ENCODE measurements at regions not wholly inside any gene's neighbourhood (a gene's known extent, or its start where the extent isn't known, plus 50 kb on each side); places are given as distances from the start of the nearest gene placed in this dataset.

- intact Hi-C loops (cut with micrococcal nuclease; ENCODE audit: unreplicated experiment): no loop called here
- H3K36me3 ChIP-seq (ENCODE audit: control insufficient read depth, insufficient read depth, low read length): no peaks in the 10 kb centered on the region
- no peak overlapping the region for H3K4me3 ChIP-seq (ENCODE audit: low read depth in 2 of 2, low read length in 2 of 2)
- peaks cover 26% of the 10 kb centered on the region for H3K27me3 ChIP-seq (ENCODE audit: control insufficient read depth, insufficient read depth, low read length)
- no peaks in the 10 kb centered on the region for H3K4me1 ChIP-seq (ENCODE audit: control insufficient read depth, insufficient read depth, low read length)
- in situ Hi-C loops (cut with HindIII; ENCODE audit: low pct_unique_long_range_greater_than_20kb, low sequenced_read_pairs): no loop called here
- peaks cover 6% of the 10 kb centered on the region; the same call in 1 of the 2 replicates for H3K9me3 ChIP-seq (ENCODE audit: control insufficient read depth, insufficient read depth, low read depth, low read length)
- TF ChIP-seq POLR2AphosphoS5 (IDR thresholded peaks at IDR 0.05; ENCODE audit: low read depth, low read length) (no peak), CTCF (IDR thresholded peaks at IDR 0.05) (no peak), REST (IDR thresholded peaks at IDR 0.05; ENCODE audit: insufficient read depth in 1 of 2, low read depth in 2 of 2, low read length in 1 of 2) (no peak), TCF7L2 (IDR thresholded peaks at IDR 0.05; ENCODE audit: low read depth, low read length) (no peak), SIN3A (IDR thresholded peaks at IDR 0.05; ENCODE audit: borderline replicate concordance, insufficient read depth, low read depth, low read length) (no peak)
- ATAC-seq (no peak), DNase-seq (ENCODE audit: low read depth, low spot score) (no peak)
- ChIA-PET CTCF (no interaction called here), POLR2A (no interaction called here)
- BruUV-seq (replicated peaks): no TSS peak
- H3K27ac ChIP-seq (ENCODE audit: low read length): no peak overlapping the region
Observed at GRCh38 chr10:126722726-126723125, 52.2 kb upstream of the C10orf90 start.

GRCh38 chr10:126723226-126723625 is 52.7 kb upstream of the C10orf90 start:
- no peak overlapping the region for H3K4me3 ChIP-seq (ENCODE audit: low read depth in 2 of 2, low read length in 2 of 2)
- DNase-seq (ENCODE audit: low read depth, low spot score) (no peak), ATAC-seq (no peak)
- POLR2A ChIA-PET: no interaction called here
- TF ChIP-seq SIN3A (IDR thresholded peaks at IDR 0.05; ENCODE audit: borderline replicate concordance, insufficient read depth, low read depth, low read length) (no peak), REST (IDR thresholded peaks at IDR 0.05; ENCODE audit: insufficient read depth in 1 of 2, low read depth in 2 of 2, low read length in 1 of 2) (no peak), CTCF (IDR thresholded peaks at IDR 0.05) (no peak), TCF7L2 (IDR thresholded peaks at IDR 0.05; ENCODE audit: low read depth, low read length) (no peak), POLR2AphosphoS5 (IDR thresholded peaks at IDR 0.05; ENCODE audit: low read depth, low read length) (no peak)
- H3K27ac ChIP-seq (ENCODE audit: low read length): no peak overlapping the region
- peaks cover 25% of the 10 kb centered on the region for H3K27me3 ChIP-seq (ENCODE audit: control insufficient read depth, insufficient read depth, low read length)
- CTCF ChIA-PET: no interaction called here
- in situ Hi-C loops (cut with HindIII; ENCODE audit: low pct_unique_long_range_greater_than_20kb, low sequenced_read_pairs) (no loop called here), intact Hi-C loops (cut with micrococcal nuclease; ENCODE audit: unreplicated experiment) (no loop called here)
- H3K9me3 ChIP-seq (ENCODE audit: control insufficient read depth, insufficient read depth, low read depth, low read length): peaks cover 6% of the 10 kb centered on the region; the same call in 1 of the 2 replicates
- H3K36me3 ChIP-seq (ENCODE audit: control insufficient read depth, insufficient read depth, low read length): no peaks in the 10 kb centered on the region
- H3K4me1 ChIP-seq (ENCODE audit: control insufficient read depth, insufficient read depth, low read length): no peaks in the 10 kb centered on the region
- BruUV-seq (replicated peaks): no TSS peak

Data from Panc1 (cell line).